ENCODE measurements at regions not wholly inside any gene's neighbourhood (a gene's known extent, or its start where the extent isn't known, plus 50 kb on each side); places are given as distances from the start of the nearest gene placed in this dataset.

- no peak for TF ChIP-seq CTCF (conservative IDR thresholded peaks at IDR 0.05 in 1 of 2, IDR thresholded peaks at IDR 0.05 in 1 of 2; ENCODE audit: low read depth in 1 of 2, low read length in 2 of 2)
- TF ChIP-seq EZH2 (IDR thresholded peaks at IDR 0.05; ENCODE audit: low read length, missing control alignments): no peak
Measured at GRCh38 chr4:129379429-129379828, 283.5 kb downstream of the C4orf33 start.

All from fibroblast of lung (primary cell).